GM18861 (cell line): ENCODE measurements at regions not wholly inside any gene's neighbourhood (a gene's known extent, or its start where the extent isn't known, plus 50 kb on each side); places are given as distances from the start of the nearest gene placed in this dataset.

ENCODE experiments used
- ATAC-seq: cut with Tn5 transposase; IDR thresholded peaks from one replicate; pipeline ENCODE4 v1.9.1; 2021; ENCODE audit not compliant: unreplicated experiment

- no peak for ATAC-seq
These were observed 317.8 kb upstream of the SULF2 start for GRCh38 chr20:48102931-48103660.

GRCh38 chr20:48102076-48102787, 317.0 kb upstream of the SULF2 start:
- ATAC-seq, result no peak

GRCh38 chr20:48100483-48100882, 315.2 kb upstream of the SULF2 start:
- ATAC-seq, result no peak

DNA sequence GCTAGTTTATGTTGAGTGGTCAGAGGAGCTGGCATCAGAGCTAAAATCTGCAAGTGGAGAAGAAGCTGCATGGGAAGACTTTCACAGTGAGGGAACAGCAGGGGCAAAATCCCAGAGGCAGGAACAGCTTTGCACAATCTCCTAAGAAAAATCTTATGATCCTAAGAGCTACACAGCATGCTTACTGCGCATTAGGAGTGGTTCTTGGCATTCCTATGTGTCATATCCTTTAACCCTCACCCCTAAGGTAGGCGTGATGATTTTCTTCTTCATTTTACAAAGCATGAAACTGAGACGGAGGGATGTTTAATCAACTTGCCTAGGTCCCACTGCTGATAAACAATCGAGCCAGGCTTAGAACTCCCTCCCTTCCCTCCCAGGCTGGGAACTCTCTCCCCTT, 313.6 kb upstream of the SULF2 start:
- ATAC-seq, result no peak

- no peak for ATAC-seq
These were observed 312.8 kb upstream of the SULF2 start for GRCh38 chr20:48098099-48098498.

DNA sequence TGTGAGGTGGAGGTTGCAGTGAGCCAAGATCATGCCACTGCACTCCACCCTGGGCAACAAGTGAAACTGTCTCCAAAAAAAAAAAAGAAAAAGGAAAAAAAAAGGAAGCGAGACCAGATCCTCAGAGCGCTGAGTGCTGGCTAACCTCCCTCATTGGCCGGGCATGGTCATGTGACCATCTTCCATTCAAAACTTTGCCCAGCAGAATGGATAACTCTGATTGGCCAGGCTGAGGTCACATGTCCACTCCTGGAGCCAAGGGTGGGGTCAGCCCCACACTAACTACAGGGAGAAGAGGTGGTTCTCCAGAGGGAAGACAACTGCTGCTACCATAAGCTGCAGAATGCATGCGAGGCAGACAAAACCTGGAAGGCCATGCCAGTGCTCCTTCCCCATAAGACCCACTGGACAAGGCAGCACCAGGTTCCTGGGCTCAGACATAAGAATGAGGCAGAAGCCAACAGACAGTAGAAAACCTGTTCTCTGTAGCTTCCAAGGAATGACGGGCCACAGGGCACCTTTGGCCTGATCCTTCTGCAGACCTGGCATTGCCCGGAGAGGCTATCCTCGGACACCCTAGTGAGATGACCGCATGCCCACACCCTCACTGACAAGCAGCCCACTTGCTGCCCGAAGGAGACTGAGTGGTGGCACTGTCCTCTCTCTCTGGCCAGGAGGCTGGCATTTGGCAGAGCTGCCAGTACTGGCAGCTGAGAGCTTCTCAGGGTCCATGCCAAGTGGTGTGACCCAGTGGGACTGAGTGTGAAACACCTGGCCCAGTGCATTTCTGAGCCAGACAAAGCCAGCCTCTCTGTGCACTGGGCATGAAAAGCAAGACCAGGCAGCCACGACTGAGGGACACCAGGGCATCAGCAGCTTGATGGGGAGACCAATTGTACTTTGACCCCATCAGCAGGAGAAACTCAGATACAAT, 311.9 kb upstream of the SULF2 start:
- no peak for ATAC-seq

GRCh38 chr20:48096212-48096875, 311.1 kb upstream of the SULF2 start:
- no peak for ATAC-seq

DNA sequence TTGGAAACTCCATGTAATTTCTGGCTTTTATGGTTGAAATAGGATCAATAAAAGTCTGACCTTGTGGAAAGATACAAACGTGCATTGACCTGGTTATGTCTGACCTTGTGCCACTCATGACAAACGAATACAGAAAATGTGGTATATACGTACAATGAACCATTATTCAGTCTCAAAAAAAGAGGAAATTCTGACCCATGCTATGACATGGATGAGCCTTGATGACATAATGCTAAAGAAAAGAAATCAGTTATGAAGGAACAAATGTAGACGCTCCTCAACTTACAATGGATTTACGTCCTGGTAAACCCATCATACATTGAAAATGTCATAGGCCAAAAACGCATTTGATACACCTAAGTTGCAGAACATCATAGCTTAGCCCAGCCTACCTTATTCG, 309.7 kb upstream of the SULF2 start:
- no peak for ATAC-seq

- no peak for ATAC-seq
These were observed 309.0 kb upstream of the SULF2 start for GRCh38 chr20:48094196-48094749.

DNA sequence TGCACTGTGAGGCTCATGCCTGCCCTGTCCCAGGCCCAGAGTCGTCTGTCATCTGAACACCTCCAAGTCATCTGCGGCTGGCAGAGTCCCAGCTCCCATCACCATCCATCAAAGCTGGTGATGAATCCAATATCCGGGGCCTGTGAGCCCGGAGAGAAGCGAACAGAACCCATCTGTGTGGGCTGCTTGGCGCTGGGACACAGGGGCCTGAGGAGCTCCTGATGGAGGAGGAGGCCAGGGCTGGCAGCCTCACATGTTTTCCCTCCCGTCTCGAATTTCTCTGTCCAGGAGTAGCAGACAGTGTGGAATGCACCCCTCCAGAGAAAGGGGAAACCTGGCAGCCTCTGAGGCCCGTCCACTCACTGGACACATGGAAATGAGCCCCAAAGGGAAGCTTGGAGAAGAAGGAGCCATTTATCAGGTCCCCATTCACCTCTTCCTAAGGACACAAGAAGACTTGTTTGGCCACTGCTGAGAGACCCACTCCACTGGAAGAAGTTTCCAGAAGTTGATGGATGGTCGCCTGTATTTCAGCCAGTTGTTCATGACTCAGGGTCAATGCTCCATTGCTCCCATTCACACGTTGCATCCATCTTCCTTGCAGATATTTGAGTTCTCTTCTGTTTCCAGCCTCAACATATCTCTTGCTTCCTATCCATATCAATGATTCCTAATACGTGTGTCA, 307.5 kb upstream of the SULF2 start:
- ATAC-seq, result no peak

GRCh38 chr20:48090784-48091183, 305.5 kb upstream of the SULF2 start:
- ATAC-seq, result no peak

DNA sequence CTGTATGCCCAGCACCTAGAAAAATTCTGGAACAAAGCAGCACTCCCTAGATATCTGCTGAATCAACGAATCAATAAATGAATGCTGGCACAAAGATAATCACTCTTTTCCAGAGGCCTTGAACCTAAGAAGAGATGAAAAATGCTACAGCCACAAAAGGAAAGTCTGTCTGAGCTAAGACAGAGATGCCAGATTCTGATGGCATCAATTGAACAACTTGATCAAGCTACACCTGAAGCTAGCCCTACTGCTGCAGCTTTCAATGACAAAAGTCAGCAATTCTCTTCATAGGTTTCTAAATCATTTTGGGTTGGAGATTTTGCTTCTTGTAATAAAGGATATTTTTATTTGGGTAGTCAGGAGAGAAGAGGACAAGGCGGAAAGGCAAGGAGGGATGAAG, 305.0 kb upstream of the SULF2 start:
- ATAC-seq, result no peak

- no peak for ATAC-seq
These were observed 295.3 kb upstream of the SULF2 start for GRCh38 chr20:48080583-48080982.

GRCh38 chr20:48079028-48079427, 293.7 kb upstream of the SULF2 start:
- ATAC-seq, result no peak

DNA sequence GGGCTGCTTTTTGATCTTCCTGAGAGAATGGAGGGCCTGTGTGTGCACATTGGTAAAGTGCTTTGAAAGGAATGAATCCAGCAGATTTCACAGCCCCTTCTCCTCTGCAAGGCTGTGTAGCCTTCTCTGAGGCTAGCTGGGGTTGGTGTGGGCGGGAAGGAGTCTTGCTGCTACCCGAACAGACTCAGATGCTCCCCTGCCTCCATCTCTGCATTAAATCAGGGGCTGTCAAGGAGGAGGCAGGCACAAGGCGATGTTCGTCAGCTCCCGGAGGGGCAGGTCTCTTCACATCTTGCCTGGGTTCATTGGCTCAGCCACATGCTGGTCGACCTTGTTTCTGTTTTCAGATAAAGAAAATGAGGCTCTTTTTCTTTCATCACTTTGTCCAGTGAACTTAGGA, 291.5 kb upstream of the SULF2 start:
- no peak for ATAC-seq

- ATAC-seq, result no peak
These were observed 291.0 kb upstream of the SULF2 start for GRCh38 chr20:48076247-48076646.

DNA sequence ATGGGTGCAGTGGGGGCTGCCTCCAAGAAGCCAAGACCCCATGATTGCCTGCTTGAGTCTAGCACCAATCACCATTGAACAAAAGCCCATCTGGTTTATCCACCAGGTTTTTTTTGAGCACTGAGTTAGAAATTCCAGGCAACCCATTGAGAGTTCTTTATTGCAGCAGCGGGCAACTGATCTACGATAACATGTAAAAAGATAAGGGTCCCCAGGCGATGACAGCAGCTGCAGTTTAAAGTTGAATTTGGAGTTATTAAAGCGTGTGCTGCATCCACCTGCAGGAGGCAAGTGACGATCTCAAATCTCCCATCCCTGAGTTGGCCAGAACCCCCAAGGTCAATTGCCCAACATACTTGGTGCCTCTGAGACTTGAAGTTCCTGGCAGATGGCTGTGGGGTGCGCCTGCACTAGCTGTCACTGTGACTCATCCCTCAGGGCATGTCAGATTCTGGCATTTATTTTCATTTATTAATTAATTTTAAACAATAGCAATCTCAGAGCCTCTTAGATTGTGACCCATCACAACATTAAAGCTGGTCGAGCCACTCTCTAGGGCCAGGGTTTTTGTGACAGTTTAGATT, 290.4 kb upstream of the SULF2 start:
- no peak for ATAC-seq

- ATAC-seq, result no peak
These were observed 285.8 kb upstream of the SULF2 start for GRCh38 chr20:48070991-48071652.

DNA sequence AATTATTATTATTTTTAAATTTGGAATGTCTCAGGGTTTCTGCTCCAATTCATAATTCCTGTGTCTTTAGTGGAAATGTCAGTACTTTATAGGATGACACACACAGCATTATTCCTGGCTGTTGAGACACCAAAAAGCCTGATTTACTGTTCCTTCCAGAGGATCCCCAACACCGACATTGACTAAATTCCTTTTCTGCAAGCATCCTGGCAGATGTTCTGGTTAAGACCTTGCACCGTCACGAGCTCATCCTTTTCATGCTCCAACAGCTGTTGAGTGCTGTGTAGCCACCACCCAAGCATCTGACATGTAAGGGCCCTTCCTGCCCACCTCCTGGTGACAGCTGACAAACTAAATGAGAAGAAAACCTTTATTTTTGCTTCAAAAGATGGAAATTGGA, 284.3 kb upstream of the SULF2 start:
- no peak for ATAC-seq
